ENCODE measurements at regions not wholly inside any gene's neighbourhood (a gene's known extent, or its start where the extent isn't known, plus 50 kb on each side); places are given as distances from the start of the nearest gene placed in this dataset.

- H2AFZ ChIP-seq = no peak overlapping the region
- ChIA-PET POLR2A (ENCODE audit: unreplicated experiment) (no interaction called here), CTCF (no interaction called here)
- BruUV-seq (replicated peaks) = no TSS peak
- no peaks in the 10 kb centered on the region for H3K79me2 ChIP-seq (ENCODE audit: low read depth)
- no peaks in the 10 kb centered on the region for H3K27me3 ChIP-seq (ENCODE audit: insufficient read depth, low read depth)
- H3K4me1 ChIP-seq (replicated peaks; ENCODE audit: insufficient read depth) = no peaks in the 10 kb centered on the region
- no peaks in the 10 kb centered on the region for H3K9me2 ChIP-seq (ENCODE audit: insufficient read depth)
- H3K9me3 ChIP-seq (ENCODE audit: insufficient read depth, low read depth) = no peaks in the 10 kb centered on the region
- TF ChIP-seq CTCF (conservative IDR thresholded peaks at IDR 0.05) = no peak
- no peak for TF ChIP-seq EZH2 (IDR thresholded peaks at IDR 0.05; ENCODE audit: low read depth)
- no peaks in the 10 kb centered on the region for H3F3A ChIP-seq (ENCODE audit: insufficient read depth, low read depth)
- H4K20me1 ChIP-seq (ENCODE audit: insufficient read depth) = no peaks in the 10 kb centered on the region
- intact Hi-C loops (cut with micrococcal nuclease; ENCODE audit: unreplicated experiment) = no loop called here
- DNase-seq = no peak
- no peak overlapping the region for H3K4me3 ChIP-seq
- no peaks in the 10 kb centered on the region for H3K36me3 ChIP-seq (ENCODE audit: low read depth)
- H3K27ac ChIP-seq = no peak overlapping the region
- no peak overlapping the region for H3K4me2 ChIP-seq
Observed at GRCh38 chr1:14039582-14040430, 339.8 kb downstream of the PRDM2 start.

- no TSS peak for BruUV-seq (replicated peaks)
- intact Hi-C loops (cut with micrococcal nuclease; ENCODE audit: unreplicated experiment) = no loop called here
- Histone ChIP-seq H3K4me1 (replicated peaks; ENCODE audit: insufficient read depth) (no peaks in the 10 kb centered on the region), H4K20me1 (ENCODE audit: insufficient read depth) (no peaks in the 10 kb centered on the region), H3K27ac (no peak overlapping the region), H3K4me2 (no peak overlapping the region), H3K9me2 (ENCODE audit: insufficient read depth) (no peaks in the 10 kb centered on the region), H3F3A (ENCODE audit: insufficient read depth, low read depth) (no peaks in the 10 kb centered on the region), H2AFZ (no peak overlapping the region), H3K27me3 (ENCODE audit: insufficient read depth, low read depth) (no peaks in the 10 kb centered on the region), H3K9me3 (ENCODE audit: insufficient read depth, low read depth) (no peaks in the 10 kb centered on the region), H3K79me2 (ENCODE audit: low read depth) (no peaks in the 10 kb centered on the region), H3K4me3 (no peak overlapping the region), H3K36me3 (ENCODE audit: low read depth) (no peaks in the 10 kb centered on the region)
- TF ChIP-seq EZH2 (IDR thresholded peaks at IDR 0.05; ENCODE audit: low read depth) (no peak), CTCF (conservative IDR thresholded peaks at IDR 0.05) (no peak)
- ChIA-PET CTCF (no interaction called here), POLR2A (ENCODE audit: unreplicated experiment) (no interaction called here)
- DNase-seq = no peak
Observed at GRCh38 chr1:14049965-14050364, 350.0 kb downstream of the PRDM2 start.

GRCh38 chr1:14055442-14056223 lies 355.6 kb downstream of the PRDM2 start:
- ChIA-PET CTCF (no interaction called here), POLR2A (ENCODE audit: unreplicated experiment) (no interaction called here)
- Histone ChIP-seq H3F3A (ENCODE audit: insufficient read depth, low read depth) (no peaks in the 10 kb centered on the region), H3K4me1 (replicated peaks; ENCODE audit: insufficient read depth) (no peaks in the 10 kb centered on the region), H3K79me2 (ENCODE audit: low read depth) (no peaks in the 10 kb centered on the region), H3K27me3 (ENCODE audit: insufficient read depth, low read depth) (no peaks in the 10 kb centered on the region), H2AFZ (no peak overlapping the region), H3K36me3 (ENCODE audit: low read depth) (no peaks in the 10 kb centered on the region), H3K4me3 (no peak overlapping the region), H3K9me2 (ENCODE audit: insufficient read depth) (no peaks in the 10 kb centered on the region), H3K4me2 (no peak overlapping the region), H3K27ac (no peak overlapping the region), H4K20me1 (ENCODE audit: insufficient read depth) (no peaks in the 10 kb centered on the region), H3K9me3 (ENCODE audit: insufficient read depth, low read depth) (no peaks in the 10 kb centered on the region)
- no peak for TF ChIP-seq EZH2 (IDR thresholded peaks at IDR 0.05; ENCODE audit: low read depth)
- no peak for TF ChIP-seq CTCF (conservative IDR thresholded peaks at IDR 0.05)
- DNase-seq = no peak
- intact Hi-C loops (cut with micrococcal nuclease; ENCODE audit: unreplicated experiment) = no loop called here
- BruUV-seq (replicated peaks) = no TSS peak

Data from PC-9 (cell line).